BLaER1 (cell line): ENCODE measurements at regions not wholly inside any gene's neighbourhood (a gene's known extent, or its start where the extent isn't known, plus 50 kb on each side); places are given as distances from the start of the nearest gene placed in this dataset.

Experiments used
- H3K27ac ChIP-seq: shearing (Covaris generic); formaldehyde crosslinking; 2 replicates; pipeline ENCODE4 v1.8.1; 2022
- H3K27me3 ChIP-seq: shearing (Covaris generic); formaldehyde crosslinking; 2 replicates; pipeline ENCODE4 v1.8.1; 2022
- H3K36me3 ChIP-seq: shearing (Covaris generic); formaldehyde crosslinking; 2 replicates; pipeline ENCODE4 v1.8.1; 2022
- H3K4me1 ChIP-seq: shearing (Covaris generic); formaldehyde crosslinking; 2 replicates; pipeline ENCODE4 v1.8.1; 2022
- H3K4me2 ChIP-seq: shearing (Covaris generic); formaldehyde crosslinking; 2 replicates; pipeline ENCODE4 v1.8.1; 2022
- H3K4me3 ChIP-seq: shearing (Covaris generic); formaldehyde crosslinking; 2 replicates; pipeline ENCODE4 v1.8.1; 2022
- H3K9ac ChIP-seq: shearing (Covaris generic); formaldehyde crosslinking; 2 replicates; pipeline ENCODE4 v1.8.1; 2022
- H3K9me3 ChIP-seq: shearing (Covaris generic); formaldehyde crosslinking; 2 replicates; pipeline ENCODE4 v1.8.1; 2022
- H4K20me1 ChIP-seq: shearing (Covaris generic); formaldehyde crosslinking; 2 replicates; pipeline ENCODE4 v1.8.1; 2022
- Cebpa-rat ChIP-seq: shearing (Covaris generic); IDR thresholded peaks from 2 replicates; pipeline ENCODE4 v1.8.1; 2022

DNA sequence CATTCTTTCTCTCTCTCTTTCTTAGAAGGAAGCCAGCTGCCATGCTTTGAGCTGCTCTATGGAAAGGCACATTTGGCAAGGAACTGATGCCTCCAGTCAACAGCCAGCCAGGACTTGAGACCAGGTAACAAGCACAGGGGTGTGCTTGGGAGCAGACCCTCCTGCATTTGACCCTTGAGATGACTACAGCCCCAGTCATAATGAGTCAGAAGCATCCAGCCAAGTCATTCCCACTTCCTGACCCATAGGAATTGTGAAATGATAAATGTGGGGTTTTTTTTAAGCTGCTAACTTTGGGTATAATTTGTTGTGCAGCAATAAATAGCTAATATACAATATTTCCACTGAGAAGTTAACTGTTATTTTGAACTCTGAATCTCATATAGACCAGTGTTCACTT, 446.9 kb downstream of the GRXCR1 start:
- H3K4me3 ChIP-seq: no peak overlapping the region
- H3K4me1 ChIP-seq: no peaks in the 10 kb centered on the region
- H3K9me3 ChIP-seq: no peaks in the 10 kb centered on the region
- no peak overlapping the region for H3K4me2 ChIP-seq
- TF ChIP-seq Cebpa-rat: no peak
- no peak overlapping the region for H3K27ac ChIP-seq
- no peaks in the 10 kb centered on the region for H3K27me3 ChIP-seq
- H3K36me3 ChIP-seq: no peaks in the 10 kb centered on the region
- no peak overlapping the region for H3K9ac ChIP-seq
- H4K20me1 ChIP-seq: no peaks in the 10 kb centered on the region

DNA sequence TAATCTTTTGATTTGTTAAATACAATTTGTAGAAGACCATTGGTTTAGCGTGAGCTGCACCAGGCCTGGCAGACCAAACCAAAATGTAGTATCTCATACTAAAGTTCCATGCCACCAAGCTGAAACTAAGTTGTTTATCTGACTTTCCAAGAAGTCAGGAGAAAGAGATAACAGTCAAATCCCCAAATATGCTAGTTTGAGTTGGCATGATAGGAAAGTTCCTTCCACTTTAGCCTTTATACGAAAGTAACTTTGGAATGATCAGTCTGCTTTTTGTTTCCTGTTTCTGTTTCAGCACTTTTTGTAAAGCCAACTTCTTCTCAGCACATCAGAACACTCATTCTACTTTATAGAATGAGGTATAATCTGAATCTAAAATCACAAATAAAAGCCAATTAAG, 449.2 kb downstream of the GRXCR1 start:
- Histone ChIP-seq H3K27me3 (no peaks in the 10 kb centered on the region), H3K36me3 (no peaks in the 10 kb centered on the region), H3K27ac (no peak overlapping the region), H3K9ac (no peak overlapping the region), H3K4me3 (no peak overlapping the region), H3K9me3 (no peaks in the 10 kb centered on the region), H3K4me2 (no peak overlapping the region), H4K20me1 (no peaks in the 10 kb centered on the region), H3K4me1 (no peaks in the 10 kb centered on the region)
- no peak for TF ChIP-seq Cebpa-rat

DNA sequence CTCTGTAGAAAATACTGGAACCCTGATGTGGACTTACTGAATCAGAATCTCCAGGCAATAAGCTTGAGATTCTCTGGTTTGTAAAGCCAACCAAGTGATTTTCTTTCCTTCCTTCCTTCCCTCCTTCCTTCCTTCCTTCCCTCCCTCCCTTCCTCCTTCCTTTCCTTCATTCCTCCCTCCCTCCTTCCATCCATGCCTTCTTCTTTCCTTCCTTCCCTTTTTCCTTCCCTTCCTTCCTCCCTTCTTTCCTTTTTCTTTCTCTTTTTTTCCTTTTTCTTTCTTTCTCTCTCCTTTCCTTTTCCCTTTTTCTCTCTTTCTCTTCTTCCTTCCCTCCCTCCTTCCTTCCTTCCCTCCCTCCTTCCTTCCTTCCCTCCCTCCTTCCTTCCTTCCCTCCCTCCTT, 450.8 kb downstream of the GRXCR1 start:
- Histone ChIP-seq H3K4me2 (no peak overlapping the region), H3K27me3 (no peaks in the 10 kb centered on the region), H4K20me1 (no peaks in the 10 kb centered on the region), H3K36me3 (no peaks in the 10 kb centered on the region), H3K4me3 (no peak overlapping the region), H3K27ac (no peak overlapping the region), H3K4me1 (no peaks in the 10 kb centered on the region), H3K9me3 (no peaks in the 10 kb centered on the region), H3K9ac (no peak overlapping the region)
- TF ChIP-seq Cebpa-rat: no peak

DNA sequence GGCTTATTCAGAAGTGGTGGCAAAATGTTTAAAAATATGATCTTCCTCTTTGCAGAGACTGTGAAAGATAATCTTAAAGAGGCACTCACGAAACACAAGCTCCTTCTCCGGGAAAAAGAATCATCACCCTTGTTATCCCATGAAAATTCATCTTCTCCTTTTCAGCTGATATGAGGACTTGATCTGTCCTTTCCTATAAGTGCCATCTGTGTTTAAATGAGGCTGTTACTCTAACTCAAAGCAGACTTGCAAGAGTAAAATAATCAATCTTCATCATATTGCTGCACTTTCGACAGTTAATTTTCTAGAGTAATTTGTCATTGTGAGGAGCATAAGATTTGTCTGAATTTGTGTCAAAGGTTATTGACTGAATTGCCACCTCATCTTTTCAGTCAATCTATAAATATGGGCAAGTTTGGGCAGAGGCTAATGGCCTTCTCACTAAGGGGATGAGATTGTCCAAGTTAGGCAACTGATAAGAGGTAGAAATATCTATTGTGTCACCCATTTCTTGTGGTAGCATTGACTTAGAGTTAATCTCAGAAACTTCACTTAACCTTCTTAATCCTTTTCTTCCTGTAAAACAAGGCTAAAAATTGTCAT, 452.9 kb downstream of the GRXCR1 start:
- Histone ChIP-seq H3K4me1 (no peaks in the 10 kb centered on the region), H3K9ac (no peak overlapping the region), H3K27ac (no peak overlapping the region), H4K20me1 (no peaks in the 10 kb centered on the region), H3K36me3 (no peaks in the 10 kb centered on the region), H3K4me3 (no peak overlapping the region), H3K4me2 (no peak overlapping the region), H3K9me3 (no peaks in the 10 kb centered on the region), H3K27me3 (no peaks in the 10 kb centered on the region)
- TF ChIP-seq Cebpa-rat: no peak

DNA sequence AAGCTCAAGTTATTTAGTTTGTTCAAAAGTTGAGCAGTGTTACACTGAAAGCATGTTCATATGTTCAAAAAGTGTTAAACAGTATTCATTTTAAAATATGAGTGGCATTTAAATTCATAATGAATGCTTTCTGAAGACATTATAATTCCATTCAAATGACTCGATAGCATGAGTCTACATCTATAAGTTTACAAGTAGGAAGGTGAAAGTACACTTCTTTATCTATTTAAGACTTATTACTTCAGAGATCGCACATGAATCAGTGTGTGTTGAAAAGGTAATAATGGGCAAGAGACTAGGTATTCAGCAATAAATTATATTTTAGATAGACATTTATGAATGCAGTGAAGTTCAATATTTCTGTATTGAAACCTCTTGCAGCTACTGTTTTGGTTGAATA, 456.1 kb downstream of the GRXCR1 start:
- no peak overlapping the region for H3K9ac ChIP-seq
- H3K9me3 ChIP-seq: no peaks in the 10 kb centered on the region
- H3K36me3 ChIP-seq: no peaks in the 10 kb centered on the region
- no peaks in the 10 kb centered on the region for H3K4me1 ChIP-seq
- no peak overlapping the region for H3K4me2 ChIP-seq
- no peak overlapping the region for H3K4me3 ChIP-seq
- TF ChIP-seq Cebpa-rat: no peak
- H3K27me3 ChIP-seq: no peaks in the 10 kb centered on the region
- no peaks in the 10 kb centered on the region for H4K20me1 ChIP-seq
- no peak overlapping the region for H3K27ac ChIP-seq

DNA sequence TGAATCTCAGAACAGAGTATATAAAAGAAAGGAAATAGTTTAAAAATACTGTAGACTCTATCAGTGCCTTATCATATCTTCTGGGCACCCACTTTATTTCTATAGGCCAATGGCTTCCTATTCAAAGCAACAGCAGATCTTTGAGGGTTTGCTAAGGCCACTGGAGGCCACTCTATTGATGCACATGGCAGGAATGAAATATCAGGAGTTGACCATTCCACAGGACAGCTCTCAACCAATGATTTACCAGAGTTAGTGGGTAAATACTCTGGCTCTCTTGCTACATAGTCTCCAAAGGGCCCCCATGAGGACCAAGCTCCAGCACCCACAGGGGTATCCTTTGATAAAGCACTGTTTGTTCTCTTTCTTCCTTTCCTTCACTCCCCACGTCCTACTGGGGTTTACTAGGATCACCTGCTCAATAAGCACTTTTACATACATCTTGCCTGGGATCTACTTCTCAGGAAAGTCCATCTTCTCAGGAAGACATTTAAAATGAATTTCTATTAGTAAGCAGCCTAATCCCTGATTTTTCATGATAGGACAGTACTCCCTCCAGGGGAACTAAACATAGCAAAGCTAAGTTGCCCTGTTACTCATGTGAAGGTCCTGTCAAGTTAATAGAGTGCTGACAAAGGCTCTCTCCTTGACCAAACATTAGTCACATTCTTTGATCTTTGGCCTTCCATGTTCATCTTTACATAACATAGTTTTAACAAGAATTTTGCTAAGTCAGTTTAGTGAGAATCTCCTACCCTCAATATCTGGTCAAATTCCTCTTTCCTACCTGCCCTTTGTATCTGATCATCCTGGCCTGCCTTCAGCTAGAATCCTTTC, 459.7 kb downstream of the GRXCR1 start:
- H4K20me1 ChIP-seq: no peaks in the 10 kb centered on the region
- H3K27me3 ChIP-seq: no peaks in the 10 kb centered on the region
- no peaks in the 10 kb centered on the region for H3K9me3 ChIP-seq
- no peak overlapping the region for H3K9ac ChIP-seq
- H3K4me2 ChIP-seq: no peak overlapping the region
- H3K4me3 ChIP-seq: no peak overlapping the region
- TF ChIP-seq Cebpa-rat: no peak
- H3K4me1 ChIP-seq: no peaks in the 10 kb centered on the region
- no peaks in the 10 kb centered on the region for H3K36me3 ChIP-seq
- no peak overlapping the region for H3K27ac ChIP-seq

DNA sequence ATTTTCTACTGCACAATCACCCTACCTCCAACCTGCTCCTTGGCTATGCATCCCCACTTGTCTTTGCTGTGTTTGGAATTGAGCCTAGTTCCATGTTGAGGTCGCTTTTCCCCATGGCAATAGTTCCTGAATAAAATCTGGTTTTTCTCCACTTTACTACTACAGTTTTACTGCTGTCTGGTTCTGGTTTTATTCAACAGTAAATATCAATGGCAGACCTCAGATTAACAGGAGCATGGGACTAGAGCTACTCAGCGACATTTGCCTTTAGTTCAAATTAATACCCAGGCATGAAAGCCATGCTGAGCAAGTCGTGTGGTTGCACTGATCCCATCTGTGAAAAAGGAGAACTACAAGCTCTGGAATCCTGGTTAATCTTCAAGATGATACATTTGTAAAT, 460.3 kb downstream of the GRXCR1 start:
- Histone ChIP-seq H3K27me3 (no peaks in the 10 kb centered on the region), H3K4me2 (no peak overlapping the region), H3K36me3 (no peaks in the 10 kb centered on the region), H3K4me1 (no peaks in the 10 kb centered on the region), H3K27ac (no peak overlapping the region), H3K9ac (no peak overlapping the region), H4K20me1 (no peaks in the 10 kb centered on the region), H3K9me3 (no peaks in the 10 kb centered on the region), H3K4me3 (no peak overlapping the region)
- TF ChIP-seq Cebpa-rat: no peak

DNA sequence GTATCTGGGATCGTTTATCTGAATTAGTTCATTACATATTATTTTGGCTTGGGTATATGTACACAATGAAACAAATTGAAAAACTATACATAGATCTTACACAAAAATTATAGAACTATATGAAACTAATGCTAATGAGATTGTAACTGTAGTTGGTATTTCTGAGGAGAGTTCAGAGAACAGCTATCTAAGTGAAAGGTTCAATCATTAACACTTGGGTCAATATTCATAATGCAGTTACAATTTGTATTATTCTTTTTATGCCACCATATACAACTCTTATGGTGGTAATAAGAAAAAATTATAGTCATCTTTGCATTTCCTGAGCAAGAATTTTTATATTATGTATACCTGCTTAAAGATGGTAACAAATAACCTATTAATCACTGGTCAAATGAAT, 461.0 kb downstream of the GRXCR1 start:
- TF ChIP-seq Cebpa-rat: no peak
- Histone ChIP-seq H3K9me3 (no peaks in the 10 kb centered on the region), H3K36me3 (no peaks in the 10 kb centered on the region), H3K27ac (no peak overlapping the region), H3K4me1 (no peaks in the 10 kb centered on the region), H4K20me1 (no peaks in the 10 kb centered on the region), H3K9ac (no peak overlapping the region), H3K4me2 (no peak overlapping the region), H3K27me3 (no peaks in the 10 kb centered on the region), H3K4me3 (no peak overlapping the region)

DNA sequence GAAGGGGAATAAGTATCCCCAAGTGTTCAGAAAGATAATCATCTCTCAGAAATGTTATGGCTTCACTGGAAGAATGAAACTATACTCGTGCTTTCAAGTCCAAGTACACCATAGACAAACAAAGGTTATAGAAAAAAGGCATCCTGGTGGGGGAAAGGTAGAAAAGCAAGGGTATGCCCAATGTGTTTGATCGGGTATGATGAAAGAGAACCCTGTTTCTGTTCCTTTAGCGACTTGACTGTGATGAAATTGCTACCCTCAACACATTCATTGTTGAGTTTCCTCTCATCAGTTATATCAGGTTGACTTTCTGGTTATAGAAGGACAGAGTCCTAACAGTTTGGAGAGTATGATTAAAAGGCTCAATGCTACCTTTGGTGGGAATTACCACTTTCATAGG, 464.3 kb downstream of the GRXCR1 start:
- H4K20me1 ChIP-seq: no peaks in the 10 kb centered on the region
- no peak overlapping the region for H3K9ac ChIP-seq
- no peak overlapping the region for H3K4me3 ChIP-seq
- H3K4me2 ChIP-seq: no peak overlapping the region
- H3K27ac ChIP-seq: no peak overlapping the region
- H3K9me3 ChIP-seq: no peaks in the 10 kb centered on the region
- no peaks in the 10 kb centered on the region for H3K4me1 ChIP-seq
- TF ChIP-seq Cebpa-rat: no peak
- no peaks in the 10 kb centered on the region for H3K27me3 ChIP-seq
- H3K36me3 ChIP-seq: no peaks in the 10 kb centered on the region

DNA sequence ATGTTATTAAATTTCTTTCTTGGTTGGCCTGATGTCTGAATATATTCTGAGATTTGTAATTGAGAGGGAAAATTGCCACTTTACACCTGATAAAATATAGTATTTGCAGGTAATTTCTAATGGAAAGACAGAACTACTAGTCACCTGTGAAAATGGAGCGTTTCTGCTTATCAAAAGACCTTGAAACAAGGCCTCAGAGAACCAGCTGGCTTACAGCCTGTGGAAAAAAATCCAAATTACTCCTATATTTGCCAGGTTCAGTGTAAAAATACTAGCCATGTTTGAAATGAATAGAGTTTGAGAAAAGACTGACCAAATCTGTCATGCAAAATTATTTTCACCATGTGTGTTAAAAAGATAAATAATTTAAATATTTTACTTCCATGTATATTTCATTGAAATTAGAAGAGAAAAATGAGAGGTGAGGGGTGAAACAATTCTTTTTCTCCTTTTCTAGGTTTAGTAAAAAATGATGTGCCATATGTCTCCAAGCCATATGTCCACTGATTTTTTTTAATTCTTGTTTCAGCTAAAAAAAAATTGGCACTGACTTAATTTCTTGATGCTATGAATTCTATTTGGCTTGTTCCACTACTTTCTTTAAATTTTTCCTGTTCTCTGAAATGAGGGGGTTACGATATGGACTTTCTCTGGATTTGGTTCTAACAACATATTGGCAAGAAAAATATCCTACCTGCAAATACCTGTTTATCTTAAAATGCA, 464.9 kb downstream of the GRXCR1 start:
- no peaks in the 10 kb centered on the region for H3K4me1 ChIP-seq
- H3K9ac ChIP-seq: no peak overlapping the region
- no peaks in the 10 kb centered on the region for H3K9me3 ChIP-seq
- H3K4me3 ChIP-seq: no peak overlapping the region
- H4K20me1 ChIP-seq: no peaks in the 10 kb centered on the region
- no peak overlapping the region for H3K27ac ChIP-seq
- TF ChIP-seq Cebpa-rat: no peak
- H3K27me3 ChIP-seq: no peaks in the 10 kb centered on the region
- no peak overlapping the region for H3K4me2 ChIP-seq
- H3K36me3 ChIP-seq: no peaks in the 10 kb centered on the region
